ENCODE measurements at regions not wholly inside any gene's neighbourhood (a gene's known extent, or its start where the extent isn't known, plus 50 kb on each side); places are given as distances from the start of the nearest gene placed in this dataset.

- TF ChIP-seq CTCF (IDR thresholded peaks at IDR 0.05) (no peak), REST (IDR thresholded peaks at IDR 0.05; ENCODE audit: insufficient read depth in 1 of 2, low read depth in 2 of 2, low read length in 1 of 2) (no peak), POLR2AphosphoS5 (IDR thresholded peaks at IDR 0.05; ENCODE audit: low read depth, low read length) (no peak), SIN3A (IDR thresholded peaks at IDR 0.05; ENCODE audit: borderline replicate concordance, insufficient read depth, low read depth, low read length) (no peak), TCF7L2 (IDR thresholded peaks at IDR 0.05; ENCODE audit: low read depth, low read length) (no peak)
These were observed 152.0 kb upstream of the CST7 start for GRCh38 chr20:24797113-24797512.
